H1 (cell line): ENCODE measurements at regions not wholly inside any gene's neighbourhood (a gene's known extent, or its start where the extent isn't known, plus 50 kb on each side); places are given as distances from the start of the nearest gene placed in this dataset.

Experiments used
- CTCF ChIA-PET: fragments of 300-600 bp; sonication (Branson Sonifier 250); formaldehyde crosslinking; loops from one replicate; lab custom pipeline; 2021; ENCODE audit not compliant: partially characterized antibody; lab: Charles Lee
- POLR2A ChIA-PET: fragments of 300-600 bp; sonication (Branson Sonifier 250); formaldehyde crosslinking; loops from one replicate; lab custom pipeline; 2021; ENCODE audit warnings: inconsistent platforms; ENCODE audit not compliant: partially characterized antibody; lab: Charles Lee
- DNase-seq, 2 experiments: peaks; one replicate each; pipeline versions ENCODE4 v3.0.0 to v3.0.0-alpha.2; 2010 to 2022; ENCODE audit warnings: low spot score in 2 of 2, low read depth in 1 of 2, mixed read lengths in 1 of 2
- FAIRE-seq: peaks from 2 replicates; lab custom pipeline; 2011; peaks lifted over from hg19 to GRCh38; lab: Jason Lieb, UNC
- H2AFZ ChIP-seq: 2 replicates; pipeline ENCODE4 v1.8.1; 2012; ENCODE audit warnings: low read length, inconsistent platforms
- H2AK5ac ChIP-seq: 2 replicates; pipeline ENCODE4 v1.6.1; 2013; ENCODE audit warnings: low read depth, low read length
- H2BK120ac ChIP-seq: replicated peaks from 2 replicates; pipeline ENCODE3; 2013; ENCODE audit warnings: low read depth, low read length, inconsistent platforms
- H2BK12ac ChIP-seq: 2 replicates; pipeline ENCODE4 v1.6.1; 2013; ENCODE audit warnings: low read depth, low read length
- H2BK15ac ChIP-seq: 2 replicates; pipeline ENCODE4 v1.6.1; 2013; ENCODE audit warnings: low read length
- H2BK20ac ChIP-seq: 2 replicates; pipeline ENCODE4 v1.6.1; 2013; ENCODE audit warnings: low read length
- H2BK5ac ChIP-seq: 2 replicates; pipeline ENCODE4 v1.6.1; 2013; ENCODE audit warnings: low read depth, low read length
- H3K14ac ChIP-seq: 2 replicates; pipeline ENCODE4 v1.6.1; 2013; ENCODE audit warnings: inconsistent platforms; ENCODE audit not compliant: insufficient read length
- H3K18ac ChIP-seq: 2 replicates; pipeline ENCODE4 v1.6.1; 2013; ENCODE audit warnings: low read length; ENCODE audit errors: extremely low read depth
- H3K23ac ChIP-seq: 2 replicates; pipeline ENCODE4 v1.6.1; 2013; ENCODE audit warnings: inconsistent platforms; ENCODE audit not compliant: insufficient read length
- H3K23me2 ChIP-seq: 2 replicates; pipeline ENCODE4 v1.6.1; 2013; ENCODE audit warnings: low read depth, low read length
- H3K27ac ChIP-seq: 2 replicates; pipeline ENCODE4 v1.6.1; 2011; ENCODE audit warnings: low read depth, low read length, inconsistent platforms
- H3K27me3 ChIP-seq, 4 experiments: replicated peaks in 1 of 4; 1 replicate in 1 of 4; 2 replicates in 3 of 4; pipeline versions ENCODE4 v1.6.1 to v1.8.1; 2011 to 2013; ENCODE audit warnings: low read length in 3 of 4, mild to moderate bottlenecking in 3 of 4, inconsistent platforms in 2 of 4, mixed read lengths in 2 of 4, moderate library complexity in 1 of 4; ENCODE audit not compliant: control insufficient read depth in 3 of 4, insufficient read depth in 3 of 4; ENCODE audit errors: extremely low read depth in 1 of 4
- H3K36me3 ChIP-seq, 4 experiments: 2 replicates each; pipeline versions ENCODE4 v1.6.1 to v1.8.1; 2011 to 2013; ENCODE audit warnings: mild to moderate bottlenecking in 4 of 4, low read length in 3 of 4, moderate library complexity in 2 of 4, control low read depth in 1 of 4, inconsistent platforms in 1 of 4; ENCODE audit not compliant: insufficient read depth in 4 of 4, control insufficient read depth in 2 of 4
- H3K4ac ChIP-seq: replicated peaks from 2 replicates; pipeline ENCODE3; 2013; ENCODE audit warnings: low read length, low read depth, mixed read lengths, inconsistent platforms; ENCODE audit not compliant: insufficient read length
- H3K4me1 ChIP-seq, 4 experiments: replicated peaks in 1 of 4; 1 replicate in 1 of 4; 2 replicates in 3 of 4; pipeline versions ENCODE4 v1.6.1 to v1.8.1; 2011 to 2013; ENCODE audit warnings: low read length in 3 of 4, inconsistent platforms in 2 of 4, mixed read lengths in 1 of 4; ENCODE audit not compliant: insufficient read depth in 4 of 4, control insufficient read depth in 3 of 4
- H3K4me2 ChIP-seq, 2 experiments: 2 replicates each; pipeline versions ENCODE4 v1.6.1 to v1.8.1; 2011 to 2013; ENCODE audit warnings: low read depth in 2 of 2, low read length in 2 of 2, control low read depth in 1 of 2, inconsistent platforms in 1 of 2, mild to moderate bottlenecking in 1 of 2; ENCODE audit not compliant: insufficient read depth in 1 of 2
- H3K4me3 ChIP-seq, 4 experiments: fragments of 200-600, 300-600 bp in 1 of 4; sonication (generic), shearing (Covaris generic), sonication (Bioruptor Twin) in 1 of 4; 2 replicates each; pipeline versions ENCODE4 v1.5.1 to v1.8.1; 2011 to 2016; ENCODE audit warnings: low read length in 4 of 4, low read depth in 3 of 4, control low read depth in 2 of 4, inconsistent platforms in 2 of 4, mild to moderate bottlenecking in 2 of 4, mixed read lengths in 1 of 4, moderate library complexity in 1 of 4; ENCODE audit not compliant: insufficient read depth in 2 of 4; ENCODE audit errors: extremely low read depth in 1 of 4
- H3K56ac ChIP-seq: replicated peaks from 2 replicates; pipeline ENCODE3; 2013; ENCODE audit warnings: low read depth, mild to moderate bottlenecking, mixed read lengths, low read length, inconsistent platforms; ENCODE audit not compliant: insufficient read length
- H3K79me1 ChIP-seq: 2 replicates; pipeline ENCODE4 v1.6.1; 2013; ENCODE audit warnings: low read depth, low read length, control low read depth
- H3K79me2 ChIP-seq, 2 experiments: 2 replicates each; pipeline versions ENCODE4 v1.6.1 to v1.8.1; 2012 to 2013; ENCODE audit warnings: low read length in 2 of 2, mild to moderate bottlenecking in 2 of 2, inconsistent platforms in 1 of 2; ENCODE audit not compliant: insufficient read depth in 2 of 2, control insufficient read depth in 1 of 2
- H3K9ac ChIP-seq, 4 experiments: replicated peaks in 1 of 4; 1 replicate in 1 of 4; 2 replicates in 3 of 4; pipeline versions ENCODE4 v1.6.1 to v1.8.1; 2011 to 2013; ENCODE audit warnings: low read depth in 3 of 4, low read length in 3 of 4, control low read depth in 2 of 4, mild to moderate bottlenecking in 2 of 4, moderate library complexity in 2 of 4, inconsistent platforms in 1 of 4; ENCODE audit errors: extremely low read depth in 1 of 4
- H3K9me3 ChIP-seq, 2 experiments: 2 replicates each; pipeline versions ENCODE4 v1.6.1 to v1.8.1; 2012 to 2013; ENCODE audit warnings: mild to moderate bottlenecking in 2 of 2, moderate library complexity in 2 of 2, control low read depth in 1 of 2, inconsistent platforms in 1 of 2, low read depth in 1 of 2, low read length in 1 of 2, mixed read lengths in 1 of 2; ENCODE audit not compliant: insufficient read depth in 2 of 2
- H4K20me1 ChIP-seq, 2 experiments: replicated peaks in 1 of 2; 2 replicates each; pipeline versions ENCODE3 to v1.8.1; 2011 to 2013; ENCODE audit warnings: inconsistent platforms in 2 of 2, low read length in 2 of 2, mild to moderate bottlenecking in 1 of 2; ENCODE audit not compliant: insufficient read depth in 2 of 2, control insufficient read depth in 1 of 2
- H4K5ac ChIP-seq: 2 replicates; pipeline ENCODE4 v1.6.1; 2013; ENCODE audit warnings: low read length, low read depth, mixed read lengths, inconsistent platforms; ENCODE audit not compliant: insufficient read length
- H4K8ac ChIP-seq: 2 replicates; pipeline ENCODE4 v1.8.0; 2013; ENCODE audit warnings: mild to moderate bottlenecking, moderate library complexity, low read length, inconsistent platforms; ENCODE audit not compliant: insufficient read depth; ENCODE audit errors: extremely low read depth
- H4K91ac ChIP-seq: replicated peaks from 2 replicates; pipeline ENCODE3; 2013; ENCODE audit warnings: low read length, mixed read lengths, inconsistent platforms; ENCODE audit not compliant: insufficient read length
- SIX5 ChIP-seq: IDR thresholded peaks from 2 replicates; pipeline ENCODE4 v1.6.1; 2011; ENCODE audit warnings: mild to moderate bottlenecking, low read depth, low read length
- WGBS, 2 experiments: shearing (Covaris generic) in 1 of 2; methylation state at CpG; one replicate each; pipeline versions ENCODE4 v1.1.6 to v1.1.7; 2013 to 2015; ENCODE audit warnings: low lambda C conversion rate in 2 of 2, mixed read lengths in 2 of 2, inconsistent platforms in 1 of 2, low coverage in 1 of 2, missing lambda C conversion rate in 1 of 2; ENCODE audit not compliant: insufficient replicate concordance in 2 of 2, insufficient coverage in 1 of 2, insufficient read length in 1 of 2; ENCODE audit errors: extremely low coverage in 1 of 2, missing lambda C conversion rate in 1 of 2; 5-methylcytosine and 5-hydroxymethylcytosine counted together

DNA sequence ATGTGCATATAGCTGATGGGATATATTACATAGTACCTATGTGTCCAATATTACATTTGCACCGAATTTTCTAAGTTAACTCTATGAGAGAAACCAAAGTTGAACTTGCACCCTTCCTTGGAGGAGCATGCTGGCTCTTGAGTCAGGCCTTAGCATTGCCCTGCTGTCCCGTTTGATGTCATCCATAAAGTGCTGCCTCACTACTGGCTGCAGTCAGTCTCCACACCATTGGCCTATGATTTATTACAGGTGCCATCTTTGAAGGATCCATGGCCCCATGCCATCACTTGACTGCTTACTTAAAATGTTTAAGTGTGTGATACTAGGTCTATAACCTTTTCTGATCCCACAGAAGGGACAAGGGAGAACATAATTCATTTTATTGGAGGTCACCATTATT is 249.3 kb upstream of the RBBP8 start:
- CTCF ChIA-PET = no interaction called here
- H3K23me2 ChIP-seq = no peaks in the 10 kb centered on the region
- H3K18ac ChIP-seq = no peak overlapping the region
- no peaks in the 10 kb centered on the region for H3K27me3 ChIP-seq
- no peak overlapping the region for H2AFZ ChIP-seq
- no peaks in the 10 kb centered on the region for H4K20me1 ChIP-seq
- H4K8ac ChIP-seq = no peak overlapping the region
- H3K36me3 ChIP-seq = no peaks in the 10 kb centered on the region; a peak in 1 of 8 replicates
- no peak overlapping the region for H2BK15ac ChIP-seq
- DNase-seq (no peak), FAIRE-seq (no peak)
- 92% methylated on average over 2 of the region's 2 CpGs; no CpG with 5 or more reads in 1 of the 2 experiments for WGBS, 2 experiments
- no peak overlapping the region for H3K23ac ChIP-seq
- H3K79me2 ChIP-seq = no peaks in the 10 kb centered on the region
- no peaks in the 10 kb centered on the region for H3K4me1 ChIP-seq
- H3K14ac ChIP-seq = no peak overlapping the region
- H3K4me2 ChIP-seq = no peak overlapping the region
- H4K5ac ChIP-seq = no peak overlapping the region
- H4K91ac ChIP-seq = no peak overlapping the region
- no peaks in the 10 kb centered on the region for H3K79me1 ChIP-seq
- no peak overlapping the region for H3K27ac ChIP-seq
- H3K4me3 ChIP-seq = no peak overlapping the region
- H2BK5ac ChIP-seq = no peak overlapping the region
- H3K9ac ChIP-seq = no peak overlapping the region
- no peak overlapping the region for H3K4ac ChIP-seq
- H2BK20ac ChIP-seq = no peak overlapping the region
- no peak overlapping the region for H2BK12ac ChIP-seq
- POLR2A ChIA-PET = no interaction called here
- H3K56ac ChIP-seq = no peak overlapping the region
- no peak overlapping the region for H2AK5ac ChIP-seq
- peaks cover 12 to 14% of the 10 kb centered on the region in 2 experiments; a peak in 3 of 4 replicates for H3K9me3 ChIP-seq
- no peak overlapping the region for H2BK120ac ChIP-seq
- no peak for TF ChIP-seq SIX5
- TF ChIP-seq, all 59 proteins: peak for 0
